GM18502 (cell line): ENCODE measurements at regions not wholly inside any gene's neighbourhood (a gene's known extent, or its start where the extent isn't known, plus 50 kb on each side); places are given as distances from the start of the nearest gene placed in this dataset.

Experiments used
- ATAC-seq: cut with Tn5 transposase; IDR thresholded peaks from one replicate; pipeline ENCODE4 v1.9.1; 2021; ENCODE audit warnings: mild to moderate bottlenecking; ENCODE audit not compliant: unreplicated experiment, poor library complexity

- ATAC-seq: no peak
Measured at GRCh38 chr13:74005320-74006157, 128.7 kb downstream of the KLF12 start.

GRCh38 chr13:74004109-74004508 lies 130.1 kb downstream of the KLF12 start:
- no peak for ATAC-seq

DNA sequence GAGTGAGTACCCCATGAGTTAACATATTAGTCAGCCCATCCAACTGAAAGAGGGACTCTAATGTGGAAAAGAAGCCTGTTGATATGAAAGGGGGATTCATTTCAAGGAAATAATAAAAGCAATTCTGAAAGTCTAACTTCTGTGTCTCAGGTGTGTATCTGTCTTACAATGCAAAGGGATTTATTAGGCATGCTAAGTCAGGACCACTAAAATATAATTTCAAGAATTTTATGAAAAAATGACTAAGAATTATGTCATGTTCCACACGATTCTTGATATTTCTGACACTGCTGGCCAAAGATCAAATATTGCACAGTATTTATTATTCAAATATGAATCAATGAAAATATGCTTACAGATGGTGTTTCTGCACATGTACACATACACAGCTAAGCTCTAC lies 130.8 kb downstream of the KLF12 start:
- no peak for ATAC-seq

DNA sequence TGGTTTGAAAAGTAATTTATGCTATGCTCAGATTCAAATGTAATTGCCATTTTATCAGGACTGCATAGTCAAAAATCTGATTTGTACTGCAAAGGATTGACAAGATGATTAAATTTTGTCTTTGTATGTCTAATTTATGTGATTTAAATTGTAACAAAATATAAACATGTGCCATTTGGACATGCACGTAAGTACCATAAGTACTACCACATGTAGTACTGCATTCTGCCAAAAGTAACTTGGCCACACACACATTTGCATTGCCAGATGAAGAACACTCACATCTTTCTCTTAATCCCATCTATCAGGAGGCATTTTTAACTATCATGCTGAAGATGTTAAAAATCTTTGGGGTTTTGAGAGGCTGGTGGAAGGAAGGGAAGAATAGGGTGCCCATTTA lies 133.3 kb downstream of the KLF12 start:
- ATAC-seq: no peak

DNA sequence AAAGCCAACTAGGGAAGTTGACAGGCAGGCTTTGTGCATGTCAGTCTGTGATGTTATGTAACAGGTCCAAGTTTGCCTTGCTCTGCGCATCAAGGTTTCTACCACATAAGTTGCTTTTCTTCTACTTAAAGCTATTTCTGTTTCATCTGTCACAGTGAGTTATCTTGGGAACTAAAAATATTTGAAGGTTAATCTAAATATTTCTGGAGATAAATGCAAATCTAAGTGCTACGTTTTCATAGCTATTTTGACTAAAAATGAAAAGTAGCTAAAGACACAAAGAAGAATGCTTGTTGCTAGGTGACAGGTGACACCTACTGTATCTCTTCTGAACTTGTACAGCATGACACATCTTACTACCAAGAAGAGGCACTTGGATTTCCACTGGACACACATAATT lies 135.6 kb downstream of the KLF12 start:
- peak; percentile 85 for ATAC-seq

DNA sequence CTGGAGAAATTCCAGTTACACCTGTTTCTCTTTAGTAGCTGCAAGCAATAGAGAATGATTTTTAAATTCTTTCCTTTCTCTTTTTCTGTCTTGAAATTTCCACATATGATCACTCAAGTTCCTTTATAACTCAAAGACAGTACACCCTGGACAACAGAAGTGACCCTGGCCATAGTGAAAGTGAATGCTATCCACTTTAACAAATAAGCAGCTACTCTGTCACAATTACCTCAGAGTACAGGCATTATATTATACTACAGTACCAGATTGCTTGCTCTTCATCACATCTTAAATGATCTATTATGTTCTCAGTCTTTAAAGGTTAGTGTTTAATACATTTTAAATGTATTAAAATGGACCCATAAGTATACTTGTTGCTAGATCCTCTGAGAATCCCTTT lies 136.2 kb downstream of the KLF12 start:
- peak; percentile 29 for ATAC-seq

GRCh38 chr13:73996569-73996968 lies 137.6 kb downstream of the KLF12 start:
- no peak for ATAC-seq

DNA sequence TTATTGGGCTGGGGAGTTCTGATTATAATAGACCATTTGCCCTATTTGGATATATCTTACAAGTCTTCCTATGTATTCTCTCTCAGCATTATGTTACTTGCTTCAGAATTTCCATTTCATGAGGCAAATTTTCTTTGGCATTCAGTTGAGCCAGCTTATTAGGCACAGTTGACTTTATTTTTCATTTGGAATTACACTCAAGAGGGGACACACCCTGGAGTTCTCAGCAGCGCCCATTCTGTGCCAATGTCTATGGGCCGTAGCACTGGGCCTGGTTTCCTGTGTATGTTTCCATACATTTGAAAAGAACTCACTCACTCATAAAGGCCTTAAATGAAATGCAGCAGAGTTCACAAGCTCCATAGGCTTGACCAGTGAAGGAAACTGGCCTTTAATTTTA lies 138.5 kb downstream of the KLF12 start:
- no peak for ATAC-seq

DNA sequence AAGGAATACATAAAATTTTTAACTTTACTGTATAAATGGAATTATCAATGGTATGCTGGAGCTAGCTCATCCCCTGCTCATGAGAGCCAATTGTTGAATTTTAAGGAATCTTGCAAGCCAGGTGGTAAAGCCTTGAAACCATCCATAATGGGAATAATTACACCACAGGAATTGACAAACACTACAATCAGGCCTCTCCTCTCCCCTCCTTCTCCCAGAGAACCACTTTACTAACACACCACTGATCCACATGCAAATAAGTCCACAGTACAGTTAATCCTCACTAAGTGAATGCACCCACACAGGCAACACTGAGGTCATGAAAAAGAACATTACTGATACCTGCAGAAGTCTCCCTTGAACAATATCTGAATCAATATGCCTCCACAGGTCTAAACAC lies 140.5 kb downstream of the KLF12 start:
- ATAC-seq: no peak

- ATAC-seq: peak; percentile 29
Measured at GRCh38 chr13:73991884-73992283, 142.3 kb downstream of the KLF12 start.

- peak; percentile 49 for ATAC-seq
Measured at GRCh38 chr13:73991384-73991783, 142.8 kb downstream of the KLF12 start.

GRCh38 chr13:73989244-73989843 lies 144.9 kb downstream of the KLF12 start:
- no peak for ATAC-seq

DNA sequence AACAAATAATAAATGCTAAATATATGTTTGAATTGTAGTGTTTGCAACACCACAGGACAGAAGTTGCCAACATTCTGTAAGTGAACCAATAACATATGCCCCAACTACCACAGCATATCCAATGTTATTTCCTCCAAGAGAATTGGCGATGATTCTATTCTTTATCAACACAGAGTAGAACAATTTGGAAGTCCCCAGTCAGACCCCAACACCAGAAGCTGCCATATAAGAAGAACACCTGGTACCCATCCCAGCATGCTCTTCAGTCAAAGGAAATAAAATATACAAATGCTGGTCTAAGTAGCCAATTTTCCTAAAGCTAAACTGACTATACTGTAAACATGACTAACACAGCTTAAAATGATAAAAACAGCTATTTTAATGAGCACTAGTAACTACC lies 145.7 kb downstream of the KLF12 start:
- ATAC-seq: no peak

DNA sequence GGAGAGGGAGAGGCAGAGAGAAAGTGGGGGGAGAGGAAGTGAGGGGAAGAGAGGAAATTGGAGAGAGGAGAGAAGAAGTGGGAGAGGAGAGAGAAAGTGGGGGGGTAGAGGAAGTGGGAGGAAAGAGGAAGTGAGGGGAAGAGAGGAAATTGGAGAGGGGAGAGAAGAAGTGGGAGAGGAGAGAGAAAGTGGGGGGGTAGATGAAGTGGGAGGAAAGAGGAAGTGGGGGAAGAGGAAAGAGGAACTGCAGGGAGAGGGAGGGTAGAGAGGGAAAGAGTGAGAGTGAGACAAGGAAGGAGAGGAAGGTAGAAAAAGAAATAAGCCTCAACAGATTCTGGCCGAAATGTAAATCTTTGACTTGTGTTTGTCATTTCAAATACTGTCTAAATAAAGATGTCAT lies 146.6 kb downstream of the KLF12 start:
- ATAC-seq: no peak

GRCh38 chr13:73985783-73986182 lies 148.4 kb downstream of the KLF12 start:
- no peak for ATAC-seq

DNA sequence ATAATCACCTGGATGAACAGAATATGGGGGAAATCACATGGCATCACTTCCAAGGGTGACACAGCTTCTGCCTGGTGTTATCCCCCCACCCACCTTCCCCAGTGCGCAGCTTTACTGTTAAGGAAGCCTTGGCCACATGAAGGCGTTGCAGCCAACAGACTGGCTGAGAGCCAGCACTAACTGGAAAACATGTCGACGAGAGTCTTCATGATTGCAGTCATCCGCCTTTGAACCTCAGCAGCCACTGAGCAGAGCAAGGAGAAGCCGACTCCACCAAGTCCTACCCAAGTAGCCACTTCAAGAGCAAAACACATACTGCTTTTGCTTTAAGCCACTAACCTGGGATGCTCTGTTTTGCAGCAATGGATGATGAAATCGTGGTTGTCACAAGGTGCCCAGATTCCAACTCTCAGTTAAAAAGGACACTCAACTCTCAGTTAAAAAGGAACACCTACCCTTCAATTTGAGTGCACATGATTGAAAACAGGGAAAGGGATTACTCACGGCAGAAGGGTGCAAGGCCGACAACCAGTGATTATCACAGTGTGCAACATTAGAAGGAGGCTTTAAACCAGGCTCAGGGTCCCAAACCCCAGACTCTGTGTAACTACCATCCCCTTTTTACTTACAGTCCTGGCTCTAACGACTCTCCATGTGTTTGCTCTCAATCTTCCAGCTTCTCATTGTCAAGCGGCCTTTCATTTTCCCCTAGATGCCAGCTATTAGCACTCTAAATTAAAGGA lies 149.1 kb downstream of the KLF12 start:
- no peak for ATAC-seq

- ATAC-seq: no peak
Measured at GRCh38 chr13:73984201-73984600, 150.0 kb downstream of the KLF12 start.

GRCh38 chr13:73983109-73983508 lies 151.1 kb downstream of the KLF12 start:
- no peak for ATAC-seq

DNA sequence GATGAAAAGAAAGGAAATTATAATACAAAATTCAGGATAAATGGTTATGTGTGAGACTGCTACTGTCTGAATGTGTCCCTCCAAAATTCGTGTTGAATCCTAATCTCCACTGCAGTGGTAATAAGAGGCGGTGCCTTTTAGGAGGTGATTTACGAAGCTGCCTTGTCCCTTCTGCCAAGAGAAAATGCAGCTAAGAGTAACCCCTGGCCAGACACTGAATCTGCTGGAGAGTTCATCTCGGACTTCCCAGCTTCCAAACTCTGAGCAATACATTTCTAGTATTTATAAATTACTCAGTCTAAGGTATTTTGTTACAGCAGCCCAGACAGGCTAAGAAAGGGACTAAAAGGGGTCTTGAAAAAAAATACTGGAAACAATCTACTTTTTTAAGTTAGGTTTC lies 152.6 kb downstream of the KLF12 start:
- no peak for ATAC-seq

- ATAC-seq: no peak
Measured at GRCh38 chr13:73975767-73976166, 158.4 kb downstream of the KLF12 start.

DNA sequence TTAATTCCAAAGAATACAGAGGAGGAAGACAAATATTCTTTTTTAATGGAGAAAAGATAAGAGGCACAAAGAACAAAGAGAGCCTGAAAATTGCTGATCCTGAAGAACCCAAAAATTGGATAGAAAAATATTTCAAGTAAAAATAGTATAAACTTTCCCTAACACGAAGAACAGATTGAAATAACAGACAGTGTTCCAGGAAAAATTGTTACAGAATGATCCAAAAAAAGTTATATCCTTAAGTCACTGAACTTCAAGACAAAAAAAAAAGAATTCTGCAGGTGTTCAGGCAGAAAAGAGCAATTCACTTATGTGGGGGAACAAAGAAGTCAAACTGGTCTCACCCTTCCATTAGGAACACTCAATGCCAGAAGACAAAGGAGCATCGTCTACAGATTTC lies 160.2 kb downstream of the KLF12 start:
- ATAC-seq: no peak
